ENCODE measurements at regions not wholly inside any gene's neighbourhood (a gene's known extent, or its start where the extent isn't known, plus 50 kb on each side); places are given as distances from the start of the nearest gene placed in this dataset.

GRCh38 chr5:117204926-117205869 lies 630.6 kb upstream of the SEMA6A start:
- no peak for TF ChIP-seq POLR2A (IDR thresholded peaks at IDR 0.05)
- TF ChIP-seq, protein P1, sequence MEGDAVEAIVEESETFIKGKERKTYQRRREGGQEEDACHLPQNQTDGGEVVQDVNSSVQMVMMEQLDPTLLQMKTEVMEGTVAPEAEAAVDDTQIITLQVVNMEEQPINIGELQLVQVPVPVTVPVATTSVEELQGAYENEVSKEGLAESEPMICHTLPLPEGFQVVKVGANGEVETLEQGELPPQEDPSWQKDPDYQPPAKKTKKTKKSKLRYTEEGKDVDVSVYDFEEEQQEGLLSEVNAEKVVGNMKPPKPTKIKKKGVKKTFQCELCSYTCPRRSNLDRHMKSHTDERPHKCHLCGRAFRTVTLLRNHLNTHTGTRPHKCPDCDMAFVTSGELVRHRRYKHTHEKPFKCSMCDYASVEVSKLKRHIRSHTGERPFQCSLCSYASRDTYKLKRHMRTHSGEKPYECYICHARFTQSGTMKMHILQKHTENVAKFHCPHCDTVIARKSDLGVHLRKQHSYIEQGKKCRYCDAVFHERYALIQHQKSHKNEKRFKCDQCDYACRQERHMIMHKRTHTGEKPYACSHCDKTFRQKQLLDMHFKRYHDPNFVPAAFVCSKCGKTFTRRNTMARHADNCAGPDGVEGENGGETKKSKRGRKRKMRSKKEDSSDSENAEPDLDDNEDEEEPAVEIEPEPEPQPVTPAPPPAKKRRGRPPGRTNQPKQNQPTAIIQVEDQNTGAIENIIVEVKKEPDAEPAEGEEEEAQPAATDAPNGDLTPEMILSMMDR (IDR thresholded peaks at IDR 0.05), result no peak
- no peak for TF ChIP-seq POLR2AphosphoS5 (IDR thresholded peaks at IDR 0.05; ENCODE audit: insufficient read depth in 1 of 2, low read depth in 1 of 2)
- no peak for DNase-seq (ENCODE audit: extremely low spot score in 2 of 2)

GRCh38 chr5:117204404-117204803 lies 629.8 kb upstream of the SEMA6A start:
- intact Hi-C loops (cut with DNase I), result no loop called here
- no peak for TF ChIP-seq POLR2AphosphoS5 (IDR thresholded peaks at IDR 0.05; ENCODE audit: insufficient read depth in 1 of 2, low read depth in 1 of 2)
- TF ChIP-seq, protein P1 (IDR thresholded peaks at IDR 0.05), result no peak
- no peak for TF ChIP-seq POLR2A (IDR thresholded peaks at IDR 0.05)
- Histone ChIP-seq H3K9me3 (no peaks in the 10 kb centered on the region), H3K27ac (no peak overlapping the region), H3K4me3 (no peak overlapping the region), H3K4me1 (no peaks in the 10 kb centered on the region), H3K36me3 (no peaks in the 10 kb centered on the region), H3K27me3 (no peaks in the 10 kb centered on the region)
- DNase-seq (ENCODE audit: extremely low spot score in 2 of 2), result no peak

More at GRCh38 chr5:117204926-117205869, 630.6 kb upstream of the SEMA6A start:
- Histone ChIP-seq H3K27me3 (no peaks in the 10 kb centered on the region), H3K9me3 (no peaks in the 10 kb centered on the region), H3K4me1 (no peaks in the 10 kb centered on the region), H3K4me3 (no peak overlapping the region), H3K27ac (no peak overlapping the region), H3K36me3 (no peaks in the 10 kb centered on the region)
- intact Hi-C loops (cut with DNase I), result no loop called here

DNA sequence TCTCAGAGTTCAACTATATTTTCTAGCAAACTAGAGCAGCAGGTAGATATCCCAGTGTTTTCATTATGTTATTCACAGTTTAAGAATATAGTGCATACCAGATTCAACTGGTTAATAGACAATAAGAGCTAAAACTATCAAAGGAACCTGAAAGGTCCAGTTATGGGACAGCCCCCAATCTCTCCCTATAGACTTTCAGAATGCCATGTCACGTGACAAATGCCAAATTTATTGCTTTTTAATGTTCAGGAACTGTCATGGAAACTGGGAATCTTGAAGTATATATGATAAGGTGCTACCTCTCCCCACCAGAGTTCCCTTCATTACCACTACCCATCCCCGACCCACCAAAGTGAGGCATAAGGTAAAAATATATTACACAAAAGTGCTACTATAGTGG lies 629.0 kb upstream of the SEMA6A start:
- no peak overlapping the region for H3K4me3 ChIP-seq
- no peaks in the 10 kb centered on the region for H3K4me1 ChIP-seq
- no peak overlapping the region for H3K27ac ChIP-seq
- TF ChIP-seq POLR2AphosphoS5 (IDR thresholded peaks at IDR 0.05; ENCODE audit: insufficient read depth in 1 of 2, low read depth in 1 of 2), result no peak
- no peak for TF ChIP-seq POLR2A (IDR thresholded peaks at IDR 0.05)
- no peaks in the 10 kb centered on the region for H3K36me3 ChIP-seq
- no peaks in the 10 kb centered on the region for H3K9me3 ChIP-seq
- no peaks in the 10 kb centered on the region for H3K27me3 ChIP-seq
- DNase-seq (ENCODE audit: extremely low spot score in 2 of 2), result no peak
- intact Hi-C loops (cut with DNase I), result no loop called here

- H3K4me3 ChIP-seq, result no peak overlapping the region
- no peaks in the 10 kb centered on the region for H3K4me1 ChIP-seq
- intact Hi-C loops (cut with DNase I), result no loop called here
- TF ChIP-seq, protein P1 (IDR thresholded peaks at IDR 0.05), result no peak
- TF ChIP-seq POLR2AphosphoS5 (IDR thresholded peaks at IDR 0.05; ENCODE audit: insufficient read depth in 1 of 2, low read depth in 1 of 2) (no peak), POLR2A (IDR thresholded peaks at IDR 0.05) (no peak)
- no peaks in the 10 kb centered on the region for H3K27me3 ChIP-seq
- no peak for DNase-seq (ENCODE audit: extremely low spot score in 2 of 2)
- H3K36me3 ChIP-seq, result no peaks in the 10 kb centered on the region
- H3K9me3 ChIP-seq, result no peaks in the 10 kb centered on the region
- no peak overlapping the region for H3K27ac ChIP-seq
Observed at GRCh38 chr5:117201001-117201400, 626.4 kb upstream of the SEMA6A start.

- no peaks in the 10 kb centered on the region for H3K36me3 ChIP-seq
- H3K9me3 ChIP-seq, result no peaks in the 10 kb centered on the region
- no peak overlapping the region for H3K27ac ChIP-seq
- no peaks in the 10 kb centered on the region for H3K4me1 ChIP-seq
- no peak overlapping the region for H3K4me3 ChIP-seq
- no peaks in the 10 kb centered on the region for H3K27me3 ChIP-seq
- TF ChIP-seq POLR2A (IDR thresholded peaks at IDR 0.05), result no peak
- TF ChIP-seq, protein P1 (IDR thresholded peaks at IDR 0.05), result no peak
- no peak for TF ChIP-seq POLR2AphosphoS5 (IDR thresholded peaks at IDR 0.05; ENCODE audit: insufficient read depth in 1 of 2, low read depth in 1 of 2)
- DNase-seq (ENCODE audit: extremely low spot score in 2 of 2), result no peak
- intact Hi-C loops (cut with DNase I), result no loop called here
Observed at GRCh38 chr5:117195076-117195475, 620.5 kb upstream of the SEMA6A start.

Data from vagina (tissue), 2 donors.